Muscle of leg (tissue), 3 donors: ENCODE measurements at regions not wholly inside any gene's neighbourhood (a gene's known extent, or its start where the extent isn't known, plus 50 kb on each side); places are given as distances from the start of the nearest gene placed in this dataset.

ENCODE experiments used
- DNase-seq: peaks from one replicate; pipeline ENCODE4 v3.0.0; 2013
- H3K27ac ChIP-seq: one replicate; pipeline ENCODE4 v1.5.1; 2013; ENCODE audit warnings: mild to moderate bottlenecking, low read length, control low read depth
- H3K27me3 ChIP-seq: one replicate; pipeline ENCODE4 v1.6.1; 2013; ENCODE audit warnings: low read length; ENCODE audit not compliant: control insufficient read depth, insufficient read depth
- H3K36me3 ChIP-seq: one replicate; pipeline ENCODE4 v1.6.1; 2013; ENCODE audit warnings: low read length; ENCODE audit not compliant: control insufficient read depth, insufficient read depth
- H3K4me1 ChIP-seq: one replicate; pipeline ENCODE4 v1.6.1; 2013; ENCODE audit warnings: low read length; ENCODE audit not compliant: control insufficient read depth, insufficient read depth
- H3K4me3 ChIP-seq: one replicate; pipeline ENCODE4 v1.5.1; 2013; ENCODE audit warnings: low read length, control low read depth
- H3K9me3 ChIP-seq: replicated peaks from 2 replicates; pipeline ENCODE4 v1.6.1; 2013; ENCODE audit warnings: low read depth, low read length; ENCODE audit not compliant: control insufficient read depth
- WGBS: methylation state at CpG from one replicate; pipeline ENCODE4 v1.1.5; 2013; ENCODE audit warnings: missing lambda C conversion rate; ENCODE audit not compliant: insufficient coverage; 5-methylcytosine and 5-hydroxymethylcytosine counted together

DNA sequence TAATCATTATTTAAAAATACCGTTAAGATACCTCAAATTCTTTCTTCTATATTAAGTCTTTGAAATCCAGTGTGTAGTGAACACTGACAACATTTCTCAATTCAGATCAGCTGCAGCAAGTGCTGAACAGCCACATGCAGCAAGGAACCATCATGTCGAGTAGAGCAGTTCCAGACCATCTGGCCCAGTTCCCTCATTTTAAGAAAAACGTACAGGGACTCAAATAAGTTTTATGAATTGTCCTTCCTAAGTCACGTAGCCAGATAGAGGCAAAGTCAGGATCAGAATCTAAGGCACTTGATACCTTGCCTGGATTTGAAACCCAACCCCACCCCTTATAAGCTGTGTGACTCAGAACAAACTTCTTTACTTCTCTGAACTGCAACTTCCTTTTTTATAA is 132.4 kb downstream of the PROX1 start:
- no peak overlapping the region for H3K27ac ChIP-seq
- no peak overlapping the region for H3K4me3 ChIP-seq
- DNase-seq: no peak
- H3K4me1 ChIP-seq: peaks cover 4% of the 10 kb centered on the region
- no peaks in the 10 kb centered on the region for H3K36me3 ChIP-seq
- WGBS: 40% methylated on average over 1 of the region's 4 CpGs
- no peaks in the 10 kb centered on the region for H3K27me3 ChIP-seq
- H3K9me3 ChIP-seq: peaks cover 13% of the 10 kb centered on the region

GRCh38 chr1:214120951-214121350 is 133.2 kb downstream of the PROX1 start:
- peaks cover 4% of the 10 kb centered on the region for H3K4me1 ChIP-seq
- peaks cover 13% of the 10 kb centered on the region for H3K9me3 ChIP-seq
- DNase-seq: no peak
- no peaks in the 10 kb centered on the region for H3K27me3 ChIP-seq
- WGBS: 0% methylated on average over 1 of the region's 6 CpGs
- no peak overlapping the region for H3K4me3 ChIP-seq
- no peaks in the 10 kb centered on the region for H3K36me3 ChIP-seq
- no peak overlapping the region for H3K27ac ChIP-seq

DNA sequence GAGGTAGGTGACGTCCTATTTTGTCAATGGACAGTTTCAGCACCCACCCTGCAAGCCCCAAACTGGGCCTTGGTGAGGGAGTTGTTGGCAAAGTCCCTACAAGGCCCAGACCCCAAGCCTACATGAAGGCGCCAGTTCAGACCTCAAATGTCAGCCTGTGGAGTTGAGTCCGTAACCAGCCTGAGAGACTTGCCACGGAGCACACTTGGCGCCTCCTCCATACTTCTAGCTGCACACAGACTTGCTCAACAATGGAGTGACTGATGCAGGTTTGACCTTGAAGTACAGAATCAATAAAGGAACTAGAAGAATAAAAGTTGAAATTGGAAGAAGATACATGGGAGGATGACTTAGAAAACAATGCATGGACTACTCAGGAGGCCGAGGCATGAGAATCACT is 134.3 kb downstream of the PROX1 start:
- H3K4me3 ChIP-seq: no peak overlapping the region
- WGBS: 92% methylated on average over 4 of the region's 6 CpGs
- no peaks in the 10 kb centered on the region for H3K27me3 ChIP-seq
- peaks cover 4% of the 10 kb centered on the region for H3K4me1 ChIP-seq
- peaks cover 13% of the 10 kb centered on the region for H3K9me3 ChIP-seq
- H3K27ac ChIP-seq: no peak overlapping the region
- no peak for DNase-seq
- H3K36me3 ChIP-seq: no peaks in the 10 kb centered on the region

GRCh38 chr1:214123061-214123784 is 135.4 kb downstream of the PROX1 start:
- no peaks in the 10 kb centered on the region for H3K27me3 ChIP-seq
- peaks cover 2% of the 10 kb centered on the region for H3K9me3 ChIP-seq
- H3K4me1 ChIP-seq: peaks cover 4% of the 10 kb centered on the region
- peak; percentile 86 for DNase-seq
- H3K27ac ChIP-seq: no peak overlapping the region
- no CpG with 5 or more reads among the region's 7 CpGs for WGBS
- H3K4me3 ChIP-seq: no peak overlapping the region
- H3K36me3 ChIP-seq: no peaks in the 10 kb centered on the region

- Histone ChIP-seq H3K4me1 (peaks cover 4% of the 10 kb centered on the region), H3K27me3 (no peaks in the 10 kb centered on the region), H3K27ac (no peak overlapping the region), H3K9me3 (no peaks in the 10 kb centered on the region), H3K36me3 (no peaks in the 10 kb centered on the region), H3K4me3 (no peak overlapping the region)
- DNase-seq: no peak
- WGBS: 69% methylated on average over 4 of the region's 7 CpGs
Measured at GRCh38 chr1:214124281-214124805, 136.6 kb downstream of the PROX1 start.

DNA sequence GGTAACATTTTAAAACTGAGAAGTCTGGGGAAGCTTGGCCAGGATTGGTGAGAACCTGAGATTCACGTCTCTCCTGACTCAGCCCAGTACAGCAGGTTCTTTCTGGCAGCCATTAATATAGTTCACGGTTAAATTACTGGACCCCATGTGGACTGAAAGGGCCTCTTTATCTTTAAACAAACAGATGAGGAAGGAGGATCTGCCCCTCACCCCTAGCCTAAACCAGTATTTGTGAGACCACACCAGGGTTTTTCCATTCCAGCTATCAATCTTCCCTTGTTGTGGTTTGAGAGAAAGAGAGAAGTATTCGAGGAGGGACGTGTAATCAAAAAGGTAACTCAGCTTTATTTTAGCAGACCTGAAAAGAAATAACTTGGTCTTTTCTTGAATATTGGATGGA is 137.1 kb downstream of the PROX1 start:
- Histone ChIP-seq H3K27ac (no peak overlapping the region), H3K4me1 (peaks cover 4% of the 10 kb centered on the region), H3K9me3 (no peaks in the 10 kb centered on the region), H3K27me3 (no peaks in the 10 kb centered on the region), H3K36me3 (no peaks in the 10 kb centered on the region), H3K4me3 (no peak overlapping the region)
- DNase-seq: no peak
- no CpG with 5 or more reads among the region's 4 CpGs for WGBS

- H3K27me3 ChIP-seq: no peaks in the 10 kb centered on the region
- no peaks in the 10 kb centered on the region for H3K36me3 ChIP-seq
- H3K27ac ChIP-seq: no peak overlapping the region
- no peak overlapping the region for H3K4me3 ChIP-seq
- no peak for DNase-seq
- WGBS: no CpG with 5 or more reads among the region's 1 CpG
- H3K9me3 ChIP-seq: no peaks in the 10 kb centered on the region
- peaks cover 4% of the 10 kb centered on the region for H3K4me1 ChIP-seq
Measured at GRCh38 chr1:214125819-214126218, 138.0 kb downstream of the PROX1 start.

GRCh38 chr1:214126697-214127146 is 138.9 kb downstream of the PROX1 start:
- Histone ChIP-seq H3K36me3 (no peaks in the 10 kb centered on the region), H3K4me3 (no peak overlapping the region), H3K4me1 (peaks cover 4% of the 10 kb centered on the region), H3K9me3 (no peaks in the 10 kb centered on the region), H3K27ac (no peak overlapping the region), H3K27me3 (no peaks in the 10 kb centered on the region)
- WGBS: 50% methylated on average over 1 of the region's 2 CpGs
- no peak for DNase-seq

DNA sequence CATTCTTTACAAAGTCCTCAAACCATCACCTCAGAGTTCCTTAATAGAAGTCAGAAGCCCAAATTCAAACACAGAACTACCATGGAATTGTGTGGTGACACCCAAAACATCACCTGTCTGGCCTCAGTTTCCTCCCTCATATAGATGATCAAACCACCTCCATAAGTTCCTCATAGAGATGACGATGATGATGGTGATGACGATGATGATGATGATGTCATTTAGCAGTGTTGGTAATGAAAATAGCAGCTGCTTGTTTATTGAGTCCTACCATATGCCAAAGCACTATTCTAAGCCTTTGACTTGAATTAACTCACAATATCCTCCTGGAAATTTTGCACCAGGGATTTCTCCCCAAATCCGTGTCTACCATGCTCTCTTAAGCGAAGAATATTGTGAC is 139.9 kb downstream of the PROX1 start:
- Histone ChIP-seq H3K9me3 (no peaks in the 10 kb centered on the region), H3K36me3 (no peaks in the 10 kb centered on the region), H3K27ac (no peak overlapping the region), H3K4me3 (no peak overlapping the region), H3K27me3 (no peaks in the 10 kb centered on the region), H3K4me1 (peaks cover 4% of the 10 kb centered on the region)
- no peak for DNase-seq
- WGBS: 83% methylated on average over 2 of the region's 4 CpGs

DNA sequence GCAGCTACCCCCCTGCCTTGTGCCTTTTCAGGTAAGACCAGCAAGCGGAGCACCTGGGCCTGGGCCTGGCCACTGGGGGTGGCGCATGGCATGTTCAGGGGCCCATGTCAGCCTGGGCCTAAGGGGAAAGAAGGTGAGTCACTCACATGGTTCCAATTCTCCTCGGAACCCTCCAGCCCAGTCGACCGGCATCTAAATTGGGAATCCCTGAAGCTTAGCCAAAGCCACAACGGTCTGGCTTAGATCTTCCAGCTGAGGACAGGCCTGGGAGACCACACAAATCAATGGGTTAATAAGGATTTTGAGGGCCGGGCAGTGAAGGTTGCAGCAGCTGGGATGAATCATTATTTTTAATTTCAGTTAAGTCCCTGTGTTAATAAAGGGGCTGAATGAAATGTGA is 145.1 kb upstream of the SMYD2 start:
- DNase-seq: no peak

More for the DNA sequence above, 145.1 kb upstream of the SMYD2 start:
- no peaks in the 10 kb centered on the region for H3K9me3 ChIP-seq
- no peaks in the 10 kb centered on the region for H3K4me1 ChIP-seq
- no peak overlapping the region for H3K4me3 ChIP-seq
- H3K36me3 ChIP-seq: no peaks in the 10 kb centered on the region
- no peaks in the 10 kb centered on the region for H3K27me3 ChIP-seq
- 41% methylated on average over 7 of the region's 7 CpGs for WGBS
- no peak overlapping the region for H3K27ac ChIP-seq
